HG03135 (cell line): ENCODE measurements at regions not wholly inside any gene's neighbourhood (a gene's known extent, or its start where the extent isn't known, plus 50 kb on each side); places are given as distances from the start of the nearest gene placed in this dataset.
"Not testable (repeated sequence)": the region's sequence is repeated elsewhere in the genome, so short reads cannot be mapped to it uniquely, and the experiment has no call there.

Source experiments
- ATAC-seq: cut with Tn5 transposase; IDR thresholded peaks from one replicate; pipeline ENCODE4 v1.9.1; 2021; ENCODE audit warnings: mild to moderate bottlenecking, moderate library complexity; ENCODE audit not compliant: unreplicated experiment

DNA sequence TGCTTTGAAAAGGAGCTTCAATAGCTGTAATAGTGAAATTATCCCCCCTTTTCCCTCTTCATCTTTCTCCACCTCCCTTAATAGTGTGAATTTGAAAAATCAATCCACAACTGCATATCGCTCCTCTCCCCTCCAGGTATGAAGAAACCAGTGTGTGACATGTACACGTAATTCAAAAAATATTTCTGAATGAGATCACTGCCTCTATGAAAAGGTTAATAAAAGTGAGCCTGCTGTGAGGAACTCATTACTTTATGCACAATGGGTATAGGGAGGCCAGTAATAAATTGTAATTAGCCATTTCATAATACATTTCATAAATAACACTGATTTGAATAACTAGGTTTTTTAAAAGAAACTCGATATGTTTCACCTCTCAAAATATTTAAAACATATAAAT, 209.0 kb upstream of the KYNU start:
- no peak for ATAC-seq

DNA sequence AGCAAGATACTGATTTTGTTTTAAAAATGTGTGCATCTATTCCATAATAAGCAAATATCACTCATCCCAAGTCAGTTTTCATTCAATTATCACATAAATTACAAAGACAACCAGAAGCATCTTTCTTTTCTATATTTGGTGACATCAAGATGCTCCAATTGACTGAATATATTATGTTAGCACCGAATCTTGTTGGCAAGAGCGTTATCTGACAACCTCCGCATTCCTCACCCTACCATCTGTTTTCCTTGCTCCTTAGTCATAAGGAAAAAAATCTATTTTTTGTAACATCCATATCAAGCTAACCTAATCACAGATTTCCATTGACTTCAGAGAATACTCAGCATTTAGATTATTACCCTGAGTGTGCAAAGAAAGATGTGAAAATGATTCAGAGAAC, 212.2 kb upstream of the KYNU start:
- no peak for ATAC-seq

DNA sequence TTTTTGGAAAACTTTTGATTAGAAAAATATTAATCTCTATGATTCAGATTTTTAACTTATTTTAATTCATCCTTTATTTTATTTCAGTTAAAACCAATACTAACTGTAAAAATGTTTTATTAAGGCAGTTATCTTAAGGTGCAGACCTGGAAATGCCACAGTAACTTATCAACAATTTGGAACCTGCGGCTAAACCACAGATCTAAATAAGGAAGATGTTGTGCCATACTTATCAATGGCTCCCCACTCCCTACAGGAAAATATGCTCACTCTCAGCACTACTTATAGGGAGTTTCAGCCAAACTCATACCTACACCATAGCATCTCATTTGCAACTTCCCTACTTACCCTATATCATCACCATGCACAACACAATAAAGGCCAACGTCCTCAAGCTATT, 226.9 kb upstream of the KYNU start:
- ATAC-seq, result no peak

DNA sequence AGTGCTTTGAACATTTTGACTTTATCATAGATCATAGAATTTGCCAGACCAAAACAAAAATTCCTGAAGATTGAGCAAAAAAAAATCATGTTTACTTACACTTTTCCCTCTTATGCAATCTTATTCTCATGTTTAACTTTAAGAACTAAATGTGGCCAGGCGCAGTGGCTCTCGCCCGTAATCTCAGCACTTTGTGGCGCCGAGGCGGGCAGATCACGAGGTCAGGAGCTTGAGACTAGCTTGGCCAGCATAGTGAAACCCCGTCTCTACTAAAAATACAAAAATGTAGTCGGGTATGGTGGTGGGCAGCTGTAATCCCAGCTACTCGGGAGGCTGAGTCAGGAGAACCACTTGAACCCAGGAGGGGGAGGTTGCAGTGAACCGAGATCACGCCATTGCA, 227.9 kb upstream of the KYNU start:
- ATAC-seq, result no peak

DNA sequence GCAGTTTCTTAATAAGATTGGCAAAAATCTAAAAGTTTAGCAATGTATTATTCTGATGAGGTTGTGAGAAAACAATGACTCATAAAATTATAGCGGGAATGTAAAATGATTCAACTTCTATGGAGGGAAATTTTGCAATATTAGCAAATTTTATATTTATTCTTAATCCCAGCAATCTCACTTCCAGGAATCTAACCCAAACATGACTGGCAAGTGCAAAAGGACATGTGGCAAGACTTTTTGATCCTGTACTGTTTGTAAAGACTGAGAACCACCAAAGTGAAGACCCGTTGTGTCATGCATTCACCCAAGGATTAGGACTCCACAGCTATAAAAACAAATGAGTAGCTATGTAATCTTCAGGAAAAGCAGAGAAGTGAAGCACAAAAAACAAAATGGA, 234.8 kb upstream of the KYNU start:
- no peak for ATAC-seq

DNA sequence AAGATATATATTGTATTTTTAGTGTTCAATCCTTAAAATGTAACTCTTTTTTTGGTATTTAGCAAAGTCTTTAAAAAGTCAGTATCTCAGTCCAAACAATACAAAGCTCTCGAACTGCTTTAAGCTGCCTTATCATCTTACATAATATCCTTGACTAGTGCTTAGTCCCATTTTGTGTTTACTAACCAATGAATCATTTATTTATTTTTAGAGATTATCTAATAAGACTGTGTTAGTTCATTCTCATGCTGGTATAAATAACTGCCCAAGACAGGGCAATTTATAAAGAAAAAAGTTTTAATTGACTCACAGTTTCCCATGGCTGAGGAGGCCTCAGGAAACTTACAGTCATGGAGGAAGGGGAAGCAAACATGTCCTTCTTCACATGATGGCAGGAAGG, 248.3 kb upstream of the KYNU start:
- ATAC-seq, result no peak

DNA sequence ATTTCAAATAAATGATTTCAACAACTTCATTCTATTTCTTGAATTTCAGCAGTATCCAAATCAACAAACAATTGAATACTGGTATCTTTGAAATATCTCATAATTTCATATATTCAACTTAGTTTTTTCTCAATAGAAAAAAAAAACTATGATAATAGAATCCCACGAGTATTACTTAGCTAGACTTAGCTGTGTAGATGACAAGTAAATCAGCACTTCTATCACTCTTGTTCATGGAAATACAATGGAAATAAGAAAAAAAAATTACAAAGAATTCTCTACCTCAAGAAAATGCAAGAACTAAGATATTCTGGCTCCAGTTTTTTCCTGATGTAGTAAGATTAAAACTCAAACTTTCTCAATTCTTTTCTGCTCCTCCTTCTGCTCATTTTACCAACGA, 256.2 kb upstream of the KYNU start:
- no peak for ATAC-seq

DNA sequence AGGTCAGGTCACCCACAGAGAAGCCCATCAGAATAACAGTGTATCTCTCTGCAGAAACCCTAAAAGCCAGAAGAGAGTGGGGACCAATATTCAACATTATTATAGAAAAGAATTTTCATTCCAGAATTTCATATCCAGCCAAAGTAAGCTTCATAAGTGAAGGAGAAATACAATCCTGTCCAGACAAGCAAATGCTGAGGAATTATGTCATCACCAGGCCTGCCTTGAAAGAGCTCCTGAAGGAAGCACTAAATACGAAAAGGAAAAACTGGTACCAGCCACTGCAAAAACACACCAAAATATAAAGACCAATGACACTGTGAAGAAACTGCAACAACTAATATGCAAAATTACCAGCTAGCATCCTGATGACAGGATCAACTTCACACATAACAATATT, 260.0 kb upstream of the KYNU start:
- ATAC-seq, result no peak

DNA sequence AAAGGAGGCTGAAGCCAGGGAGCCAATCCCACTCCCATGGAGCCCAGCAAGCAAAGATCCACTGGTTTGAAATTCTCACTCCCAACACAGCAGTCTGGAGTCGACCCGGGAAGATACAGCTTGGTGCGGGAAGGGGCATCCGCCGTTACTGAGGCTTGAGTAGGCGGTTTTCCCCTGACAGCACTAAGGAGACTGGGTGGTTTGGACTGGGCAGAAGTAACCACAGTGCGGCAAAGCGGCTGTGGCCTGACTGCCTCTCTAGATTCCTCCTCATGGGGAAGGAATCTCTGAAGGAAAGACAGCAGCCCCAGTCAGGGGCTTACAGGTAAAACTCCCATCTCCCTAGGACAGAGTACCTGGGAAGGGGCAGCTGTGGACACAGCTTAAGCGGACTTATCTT, 261.6 kb upstream of the KYNU start:
- ATAC-seq, result no peak

DNA sequence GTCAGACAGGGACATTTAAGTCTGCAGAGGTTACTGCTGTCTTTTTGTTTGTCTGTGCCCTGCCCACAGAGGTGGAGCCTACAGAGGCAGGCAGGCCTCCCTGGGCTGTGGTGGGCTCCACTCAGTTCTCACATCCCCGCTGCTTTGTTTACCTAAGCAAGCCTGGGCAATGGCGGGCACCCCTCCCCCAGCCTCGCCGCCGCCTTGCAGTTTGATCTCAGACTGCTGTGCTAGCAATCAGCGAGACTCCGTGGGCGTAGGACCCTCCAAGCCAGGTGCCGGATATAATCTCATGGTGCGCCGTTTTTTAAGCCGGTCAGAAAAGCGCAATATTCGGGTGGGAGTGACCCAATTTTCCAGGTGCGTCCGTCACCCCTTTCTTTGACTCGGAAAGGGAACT, 264.3 kb upstream of the KYNU start:
- ATAC-seq, result not testable (repeated sequence)

DNA sequence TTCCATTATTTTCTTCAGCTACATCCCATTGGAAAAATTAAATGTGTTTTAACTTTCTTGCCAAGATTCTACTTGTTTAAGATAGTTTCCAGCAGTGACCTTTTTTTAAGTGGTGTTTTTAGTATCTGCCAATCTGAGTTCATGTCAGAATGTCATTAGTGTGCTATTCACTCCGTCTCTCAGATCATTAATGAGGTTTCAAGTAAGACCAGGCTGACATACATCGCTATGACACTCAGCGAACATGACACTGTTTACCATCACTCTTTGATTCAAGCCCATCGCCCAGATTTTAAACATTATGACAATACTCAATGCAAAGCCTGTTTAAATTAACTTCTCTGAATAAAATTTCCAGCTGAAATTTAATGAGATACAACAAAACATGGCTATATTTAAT, 272.0 kb upstream of the KYNU start:
- no peak for ATAC-seq

DNA sequence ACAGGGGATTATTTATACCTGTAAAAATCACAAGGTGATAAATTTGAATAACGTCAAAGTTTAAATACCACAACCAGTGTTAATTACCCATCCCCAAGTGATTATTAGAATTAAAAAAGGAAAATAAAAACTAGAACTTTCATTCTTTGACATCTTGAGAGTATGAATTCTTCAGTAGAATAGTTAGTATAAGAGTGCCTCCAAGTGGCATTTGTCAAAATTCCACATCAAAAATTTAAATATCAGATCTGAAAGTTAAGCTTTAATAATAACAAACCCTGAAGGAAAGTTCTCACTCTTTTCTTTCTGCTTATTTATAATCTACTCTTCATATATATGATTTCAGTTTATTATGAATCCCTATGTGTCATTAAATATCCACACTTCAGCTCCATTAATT, 273.7 kb upstream of the KYNU start:
- ATAC-seq, result no peak

DNA sequence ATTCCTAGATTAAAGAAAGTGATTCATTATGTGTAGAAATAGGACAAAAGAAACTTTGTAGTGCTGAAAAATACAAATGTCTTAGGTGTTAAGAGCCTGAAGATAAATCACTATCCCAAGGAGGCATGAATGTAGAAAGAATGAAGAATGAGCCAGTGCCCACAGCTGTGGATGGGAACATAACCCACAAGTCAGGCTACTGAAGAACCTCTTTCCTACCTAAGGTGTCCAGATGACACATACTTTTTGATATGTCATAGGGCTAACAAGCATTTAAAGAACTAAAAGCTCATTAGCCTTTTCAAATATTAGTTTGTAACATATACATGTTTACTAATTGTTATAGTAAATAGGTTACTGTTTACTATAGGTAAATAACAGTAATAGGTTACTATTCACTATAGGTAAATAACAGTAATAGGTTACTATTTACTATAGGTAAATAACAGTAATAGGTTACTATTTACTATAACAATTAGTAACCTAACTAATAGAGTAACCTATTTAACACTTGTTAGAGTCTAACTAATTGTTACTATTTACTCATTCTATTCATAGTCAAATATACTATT, 275.0 kb upstream of the KYNU start:
- no peak for ATAC-seq

DNA sequence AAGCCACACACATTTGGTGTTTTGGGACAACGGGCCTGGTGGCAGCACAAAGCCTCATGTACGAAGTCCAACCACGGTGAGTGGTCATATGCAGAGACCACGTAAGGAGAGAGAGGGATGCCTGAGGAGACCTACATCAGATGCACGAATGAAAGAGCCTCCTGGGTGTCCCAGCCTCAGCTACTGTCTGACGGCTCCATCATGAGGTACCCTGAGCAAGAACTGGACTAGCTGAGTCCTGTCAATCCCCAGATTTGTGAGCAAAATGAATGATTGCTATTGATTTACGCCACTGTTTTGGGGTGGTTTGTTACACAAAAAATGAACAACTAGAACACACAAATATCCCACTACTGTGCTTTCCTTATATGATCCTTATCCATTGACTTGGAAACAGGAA, 275.7 kb upstream of the KYNU start:
- no peak for ATAC-seq

DNA sequence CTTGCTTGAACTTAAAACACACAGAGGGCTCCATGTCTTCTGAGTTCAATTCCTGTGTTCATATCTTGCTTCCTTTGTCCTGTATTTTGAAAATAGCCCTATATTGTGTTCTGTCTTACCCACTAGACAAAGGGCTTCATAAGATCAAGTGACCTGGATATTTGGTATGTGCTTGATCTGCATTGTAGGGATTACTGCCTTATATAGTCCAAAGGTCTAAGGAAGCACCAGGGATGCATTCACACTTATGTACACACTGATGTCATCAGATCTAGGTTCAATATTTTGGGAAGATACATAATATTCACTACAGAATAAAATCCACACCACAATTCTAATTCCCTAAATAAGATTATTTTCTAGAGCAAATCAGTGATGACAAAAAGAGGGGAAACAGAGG, 278.0 kb upstream of the KYNU start:
- ATAC-seq, result no peak

DNA sequence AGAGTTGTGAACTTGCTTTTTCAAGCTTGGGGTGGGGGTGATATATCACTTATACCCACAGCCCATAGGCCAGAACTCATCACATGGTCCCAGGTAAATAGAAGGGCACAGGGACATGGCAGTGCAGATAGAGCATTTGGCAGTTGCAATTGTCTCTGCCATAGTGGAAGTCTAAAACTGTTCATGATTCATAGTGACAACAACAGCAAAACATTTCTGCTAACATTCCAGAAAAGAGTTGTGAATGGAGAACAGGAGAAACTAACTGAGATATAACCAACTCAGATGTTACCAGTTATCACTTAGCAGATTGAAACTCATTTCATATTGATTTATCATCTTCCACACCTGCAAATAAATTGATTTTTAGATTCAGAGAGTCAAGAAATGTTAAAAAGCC, 278.6 kb upstream of the KYNU start:
- no peak for ATAC-seq

DNA sequence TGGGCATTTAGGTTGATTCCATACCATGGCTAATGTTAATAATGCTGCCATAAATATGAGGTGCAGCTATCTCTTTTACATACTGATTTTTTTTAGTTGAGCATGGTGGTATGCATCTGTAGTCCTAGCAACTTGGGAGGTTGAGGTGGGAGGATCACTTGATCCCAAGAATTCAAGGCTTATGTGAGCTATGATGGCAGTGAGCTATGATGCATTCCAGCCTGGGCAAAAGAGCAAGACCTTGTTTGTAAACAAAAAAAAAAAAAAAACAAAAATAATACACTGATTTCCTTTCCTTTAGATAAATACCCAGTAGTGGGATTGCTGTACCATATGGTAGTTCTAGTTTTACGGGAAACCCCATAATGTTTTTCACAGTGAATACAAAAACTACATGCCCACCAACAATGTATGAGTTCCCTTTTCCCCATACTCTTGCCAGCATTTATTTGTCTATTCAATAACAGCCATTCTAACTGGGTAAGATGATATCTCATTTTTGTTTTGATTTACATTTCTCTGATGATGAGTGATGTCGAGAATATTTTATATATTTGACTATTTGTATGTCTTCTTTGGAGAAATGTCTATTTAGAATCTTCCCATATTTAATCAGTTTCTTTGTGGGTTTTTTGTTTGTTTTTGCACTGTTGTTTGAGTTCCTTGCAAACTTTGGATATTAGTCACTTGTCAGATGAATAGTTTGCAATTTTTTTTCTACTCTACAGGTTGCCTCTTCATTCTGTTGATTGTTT, 281.0 kb upstream of the KYNU start:
- ATAC-seq, result no peak

DNA sequence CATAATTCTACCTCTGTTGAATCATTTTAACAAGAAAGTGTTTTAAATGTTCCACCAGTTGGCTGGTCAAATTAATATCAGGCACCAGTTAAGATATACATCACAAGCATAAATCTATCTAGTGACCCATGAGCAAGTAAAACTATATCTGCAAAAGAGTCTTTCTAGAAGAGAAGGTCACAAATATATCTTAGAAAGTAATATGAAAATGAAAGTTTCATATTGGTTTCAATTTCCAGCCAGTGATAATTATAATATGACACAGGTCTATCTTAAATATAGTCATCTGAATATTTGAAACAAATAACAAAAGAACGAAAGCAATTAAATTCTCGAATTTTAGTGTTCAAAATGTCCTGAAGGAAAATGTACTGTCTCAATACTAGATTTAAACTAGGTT, 282.5 kb upstream of the KYNU start:
- no peak for ATAC-seq

DNA sequence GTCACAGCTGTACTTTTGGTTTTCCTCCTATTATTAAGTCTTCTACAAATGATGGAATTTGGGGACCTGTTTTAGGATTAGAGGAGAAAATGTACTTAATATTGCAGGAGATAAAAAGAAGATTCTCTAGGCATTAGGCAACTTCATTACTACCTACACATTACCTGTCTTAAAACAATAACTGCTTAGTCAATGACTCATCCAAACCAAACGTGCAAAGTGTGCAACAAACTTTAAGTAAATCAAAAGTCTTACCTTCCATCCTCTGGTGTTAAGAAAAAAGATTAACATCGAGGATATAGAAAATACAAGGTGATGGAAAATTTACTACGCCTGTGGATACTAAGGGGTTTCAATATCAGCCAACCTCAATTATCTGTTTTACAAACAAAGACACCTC, 285.3 kb upstream of the KYNU start:
- no peak for ATAC-seq

DNA sequence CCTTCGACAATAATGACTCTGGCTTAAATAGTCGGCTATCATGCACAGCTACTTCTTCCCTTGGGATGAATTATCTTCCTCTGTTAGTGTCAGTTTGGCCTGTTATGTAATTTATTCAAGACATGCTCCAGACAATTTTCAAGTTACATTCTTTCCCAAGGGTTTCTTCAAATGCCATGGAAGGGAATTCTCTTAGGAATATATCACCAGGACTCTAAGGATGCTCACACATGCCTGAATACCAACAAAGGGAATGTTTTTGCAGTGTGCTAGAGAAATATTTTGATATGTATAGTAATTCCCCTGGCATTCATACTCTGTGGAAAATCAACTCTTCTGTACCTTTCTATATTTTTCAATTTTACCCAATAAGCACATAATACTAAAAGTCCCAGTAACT, 286.0 kb upstream of the KYNU start:
- no peak for ATAC-seq

DNA sequence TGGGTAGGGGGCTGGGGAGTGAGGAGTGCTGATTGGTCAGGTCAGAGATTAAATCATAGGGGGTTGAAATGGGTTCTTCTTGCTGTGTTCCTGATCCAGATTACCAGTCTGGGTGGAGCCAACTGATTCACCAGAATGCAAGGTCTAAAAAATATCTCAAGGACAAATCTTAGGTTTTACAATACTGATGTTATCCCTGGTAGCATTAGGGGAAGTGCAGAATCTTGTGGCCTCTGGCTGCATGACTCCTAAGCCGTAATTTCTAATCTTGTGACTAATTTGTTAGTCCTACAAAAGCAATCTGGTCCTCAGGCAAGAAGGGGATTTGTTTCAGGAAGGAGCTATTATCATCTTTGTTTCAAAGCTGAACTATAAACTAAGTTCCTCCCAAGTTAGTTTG, 289.2 kb upstream of the KYNU start:
- no peak for ATAC-seq

DNA sequence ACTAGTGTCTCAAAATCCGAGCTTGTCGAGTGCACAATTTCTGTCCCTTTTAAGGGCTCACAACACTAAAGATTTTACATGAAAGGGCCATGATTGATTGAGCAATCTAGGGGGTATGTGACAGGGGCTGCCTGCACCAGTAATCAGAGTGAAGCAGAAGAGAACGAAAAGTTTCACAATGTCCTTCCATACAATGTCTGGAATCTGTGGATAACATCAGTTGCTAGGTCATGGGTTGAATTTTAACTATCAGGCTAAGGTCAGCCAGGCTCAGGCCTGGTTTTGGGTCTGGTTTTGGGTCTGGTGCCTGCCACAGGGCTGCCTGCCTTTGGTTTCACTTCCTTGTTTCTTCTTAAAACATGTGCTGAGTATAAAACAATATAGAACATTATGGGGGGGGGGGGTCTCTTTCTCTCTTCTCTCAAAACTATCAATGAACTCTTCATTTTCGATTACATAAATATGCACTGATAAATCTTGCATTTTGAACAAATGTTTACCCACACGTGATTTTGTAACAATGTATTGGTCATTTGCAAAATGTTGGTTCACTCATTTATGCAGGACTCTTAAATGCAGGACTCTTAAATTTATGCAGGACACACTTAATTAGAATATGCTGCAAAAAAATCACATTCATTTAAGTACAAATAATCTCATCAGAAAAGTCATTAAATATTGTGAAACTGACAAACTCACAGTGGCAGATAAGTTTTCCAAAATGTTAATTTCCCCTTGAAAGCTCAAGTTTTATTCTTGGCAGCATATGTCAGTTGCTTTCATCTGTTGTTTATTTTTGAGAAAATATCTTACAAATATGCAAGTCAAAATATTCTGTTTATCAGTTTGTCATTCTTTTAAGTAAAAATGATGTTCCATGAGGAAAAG, 290.5 kb upstream of the KYNU start:
- ATAC-seq, result no peak
